ENCODE measurements at regions not wholly inside any gene's neighbourhood (a gene's known extent, or its start where the extent isn't known, plus 50 kb on each side); places are given as distances from the start of the nearest gene placed in this dataset.

DNA sequence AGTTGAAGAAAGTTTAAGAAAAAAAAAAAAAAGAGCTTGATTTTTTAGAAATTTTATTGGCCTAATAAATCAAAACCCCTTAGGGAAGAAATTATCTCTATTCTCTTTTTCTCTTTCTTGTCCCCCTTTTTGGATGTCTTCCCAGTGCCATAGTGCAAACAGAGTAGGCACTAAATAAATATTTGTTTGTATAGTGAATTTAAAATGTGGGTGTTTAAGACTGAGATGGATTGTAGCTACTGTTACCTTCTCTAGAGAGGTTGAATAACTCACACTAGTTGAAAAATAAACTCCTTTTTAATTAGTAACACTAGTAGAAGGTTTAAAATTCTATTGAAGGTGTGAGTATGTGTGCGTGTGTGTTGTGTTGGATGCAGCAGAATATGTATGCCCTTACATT, 783.8 kb downstream of the NXPH1 start:
- Histone ChIP-seq H4K20me1 (ENCODE audit: insufficient read depth, low read length) (no peaks in the 10 kb centered on the region), H3K9ac (ENCODE audit: low read length) (no peak overlapping the region), H3K4me3 (ENCODE audit: insufficient read depth, low read depth, low read length) (no peak overlapping the region), H3K27ac (ENCODE audit: low read depth, low read length) (no peak overlapping the region), H3K36me3 (ENCODE audit: insufficient read depth, low read length) (no peaks in the 10 kb centered on the region), H3K79me2 (ENCODE audit: insufficient read depth, low read length) (no peaks in the 10 kb centered on the region), H3K27me3 (ENCODE audit: insufficient read depth, low read length) (no peaks in the 10 kb centered on the region), H3K4me1 (ENCODE audit: insufficient read depth, low read length) (no peaks in the 10 kb centered on the region), H3K4me2 (ENCODE audit: low read length) (no peak overlapping the region), H3K9me3 (ENCODE audit: insufficient read depth, low read depth, low read length) (no peaks in the 10 kb centered on the region), H2AFZ (ENCODE audit: low read depth, low read length) (no peak overlapping the region)
- Mint-ChIP-seq H3K27me3 (ENCODE audit: low read depth, unreplicated experiment) (no peaks in the 10 kb centered on the region), H3K36me3 (ENCODE audit: low read depth, unreplicated experiment) (no peaks in the 10 kb centered on the region), H3K4me1 (ENCODE audit: low read depth, unreplicated experiment) (no peaks in the 10 kb centered on the region), H3K9me3 (ENCODE audit: unreplicated experiment) (no peaks in the 10 kb centered on the region), H3K4me3 (ENCODE audit: unreplicated experiment) (no peak overlapping the region), H3K27ac (ENCODE audit: unreplicated experiment) (no peak overlapping the region)
- DNase-seq (ENCODE audit: low read depth), result no peak
- no peak for FAIRE-seq
- TF ChIP-seq, protein P1, sequence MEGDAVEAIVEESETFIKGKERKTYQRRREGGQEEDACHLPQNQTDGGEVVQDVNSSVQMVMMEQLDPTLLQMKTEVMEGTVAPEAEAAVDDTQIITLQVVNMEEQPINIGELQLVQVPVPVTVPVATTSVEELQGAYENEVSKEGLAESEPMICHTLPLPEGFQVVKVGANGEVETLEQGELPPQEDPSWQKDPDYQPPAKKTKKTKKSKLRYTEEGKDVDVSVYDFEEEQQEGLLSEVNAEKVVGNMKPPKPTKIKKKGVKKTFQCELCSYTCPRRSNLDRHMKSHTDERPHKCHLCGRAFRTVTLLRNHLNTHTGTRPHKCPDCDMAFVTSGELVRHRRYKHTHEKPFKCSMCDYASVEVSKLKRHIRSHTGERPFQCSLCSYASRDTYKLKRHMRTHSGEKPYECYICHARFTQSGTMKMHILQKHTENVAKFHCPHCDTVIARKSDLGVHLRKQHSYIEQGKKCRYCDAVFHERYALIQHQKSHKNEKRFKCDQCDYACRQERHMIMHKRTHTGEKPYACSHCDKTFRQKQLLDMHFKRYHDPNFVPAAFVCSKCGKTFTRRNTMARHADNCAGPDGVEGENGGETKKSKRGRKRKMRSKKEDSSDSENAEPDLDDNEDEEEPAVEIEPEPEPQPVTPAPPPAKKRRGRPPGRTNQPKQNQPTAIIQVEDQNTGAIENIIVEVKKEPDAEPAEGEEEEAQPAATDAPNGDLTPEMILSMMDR (IDR thresholded peaks at IDR 0.05; ENCODE audit: insufficient read depth, low read depth, low read length), result no peak
- no peak for TF ChIP-seq EZH2 (IDR thresholded peaks at IDR 0.05; ENCODE audit: insufficient read depth, low read length)

DNA sequence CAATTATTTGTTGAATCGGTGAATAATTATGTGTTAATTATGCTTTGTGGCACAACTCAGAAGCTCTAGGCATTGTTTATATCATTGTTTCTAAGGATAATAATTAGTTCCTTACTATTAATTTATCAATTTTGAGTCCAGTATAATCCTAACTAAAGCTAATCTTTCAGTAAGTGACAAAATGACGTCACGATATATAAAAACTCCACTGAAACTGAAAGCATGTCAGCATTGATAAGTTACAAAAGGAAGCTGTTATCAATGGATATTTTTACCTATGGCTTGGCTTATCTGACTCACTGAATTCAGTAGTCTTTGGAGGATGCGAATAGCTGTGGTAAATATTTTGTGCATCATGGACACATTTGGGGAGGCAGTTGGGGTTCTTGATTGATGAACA, 793.1 kb downstream of the NXPH1 start:
- no peak overlapping the region for H3K4me3 Mint-ChIP-seq (ENCODE audit: unreplicated experiment)
- FAIRE-seq, result no peak
- no peak overlapping the region for H3K27ac ChIP-seq (ENCODE audit: low read depth, low read length)

DNA sequence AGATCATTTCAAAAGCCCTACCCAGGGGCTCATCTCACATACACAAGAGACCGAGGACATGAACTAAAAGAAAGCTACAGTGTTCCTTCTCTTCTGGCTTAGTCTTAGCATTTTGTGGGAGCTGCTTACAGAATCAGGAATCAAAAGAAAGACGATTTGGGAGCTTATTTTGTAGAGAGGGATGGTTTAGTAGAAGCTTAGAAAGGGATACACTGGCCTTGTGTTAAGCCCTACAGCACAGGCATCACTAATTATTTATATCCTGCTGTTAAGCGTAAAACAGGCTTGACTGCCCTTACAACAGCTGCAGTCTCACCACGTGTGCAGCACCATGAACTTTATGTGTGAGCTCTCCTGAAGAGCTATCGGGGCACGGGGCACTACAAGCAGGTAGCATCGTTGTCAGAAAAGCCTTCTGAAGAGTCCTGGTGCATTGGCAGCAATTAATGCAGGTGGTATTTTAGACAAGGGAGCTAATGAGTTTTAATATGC, 798.3 kb downstream of the NXPH1 start:
- no peak for TF ChIP-seq EZH2 (IDR thresholded peaks at IDR 0.05; ENCODE audit: insufficient read depth, low read length)
- TF ChIP-seq, protein P1 (IDR thresholded peaks at IDR 0.05; ENCODE audit: insufficient read depth, low read depth, low read length), result no peak
- H3K4me1 ChIP-seq (ENCODE audit: insufficient read depth, low read length), result no peaks in the 10 kb centered on the region
- no peaks in the 10 kb centered on the region for H3K9me3 ChIP-seq (ENCODE audit: insufficient read depth, low read depth, low read length)
- DNase-seq (ENCODE audit: low read depth) (no peak), FAIRE-seq (no peak)
- H3K4me1 Mint-ChIP-seq (ENCODE audit: low read depth, unreplicated experiment), result no peaks in the 10 kb centered on the region
- no peak overlapping the region for H3K9ac ChIP-seq (ENCODE audit: low read length)
- no peak overlapping the region for H3K27ac Mint-ChIP-seq (ENCODE audit: unreplicated experiment)
- no peaks in the 10 kb centered on the region for H3K27me3 Mint-ChIP-seq (ENCODE audit: low read depth, unreplicated experiment)
- no peaks in the 10 kb centered on the region for H3K9me3 Mint-ChIP-seq (ENCODE audit: unreplicated experiment)
- H4K20me1 ChIP-seq (ENCODE audit: insufficient read depth, low read length), result no peaks in the 10 kb centered on the region
- H3K27me3 ChIP-seq (ENCODE audit: insufficient read depth, low read length), result no peaks in the 10 kb centered on the region
- H3K4me3 ChIP-seq (ENCODE audit: insufficient read depth, low read depth, low read length), result no peak overlapping the region
- no peak overlapping the region for H3K27ac ChIP-seq (ENCODE audit: low read depth, low read length)
- no peak overlapping the region for H2AFZ ChIP-seq (ENCODE audit: low read depth, low read length)
- no peak overlapping the region for H3K4me3 Mint-ChIP-seq (ENCODE audit: unreplicated experiment)
- no peaks in the 10 kb centered on the region for H3K79me2 ChIP-seq (ENCODE audit: insufficient read depth, low read length)
- H3K36me3 ChIP-seq (ENCODE audit: insufficient read depth, low read length), result no peaks in the 10 kb centered on the region
- no peak overlapping the region for H3K4me2 ChIP-seq (ENCODE audit: low read length)
- no peaks in the 10 kb centered on the region for H3K36me3 Mint-ChIP-seq (ENCODE audit: low read depth, unreplicated experiment)

More for the DNA sequence above, 793.1 kb downstream of the NXPH1 start:
- Mint-ChIP-seq H3K27me3 (ENCODE audit: low read depth, unreplicated experiment) (no peaks in the 10 kb centered on the region), H3K9me3 (ENCODE audit: unreplicated experiment) (peaks cover 4% of the 10 kb centered on the region), H3K4me1 (ENCODE audit: low read depth, unreplicated experiment) (no peaks in the 10 kb centered on the region), H3K36me3 (ENCODE audit: low read depth, unreplicated experiment) (no peaks in the 10 kb centered on the region), H3K27ac (ENCODE audit: unreplicated experiment) (no peak overlapping the region)
- H2AFZ ChIP-seq (ENCODE audit: low read depth, low read length), result no peak overlapping the region
- no peaks in the 10 kb centered on the region for H3K4me1 ChIP-seq (ENCODE audit: insufficient read depth, low read length)
- no peaks in the 10 kb centered on the region for H4K20me1 ChIP-seq (ENCODE audit: insufficient read depth, low read length)
- no peak overlapping the region for H3K9ac ChIP-seq (ENCODE audit: low read length)
- H3K4me3 ChIP-seq (ENCODE audit: insufficient read depth, low read depth, low read length), result no peak overlapping the region
- H3K79me2 ChIP-seq (ENCODE audit: insufficient read depth, low read length), result no peaks in the 10 kb centered on the region
- TF ChIP-seq EZH2 (IDR thresholded peaks at IDR 0.05; ENCODE audit: insufficient read depth, low read length), result no peak
- TF ChIP-seq, protein P1 (IDR thresholded peaks at IDR 0.05; ENCODE audit: insufficient read depth, low read depth, low read length), result no peak
- no peak overlapping the region for H3K4me2 ChIP-seq (ENCODE audit: low read length)
- no peaks in the 10 kb centered on the region for H3K27me3 ChIP-seq (ENCODE audit: insufficient read depth, low read length)
- no peak for DNase-seq (ENCODE audit: low read depth)
- H3K9me3 ChIP-seq (ENCODE audit: insufficient read depth, low read depth, low read length), result no peaks in the 10 kb centered on the region
- H3K36me3 ChIP-seq (ENCODE audit: insufficient read depth, low read length), result no peaks in the 10 kb centered on the region

Measured in astrocyte (in vitro differentiated cells and primary cell).